Erythroblast (primary cell): ENCODE measurements at regions not wholly inside any gene's neighbourhood (a gene's known extent, or its start where the extent isn't known, plus 50 kb on each side); places are given as distances from the start of the nearest gene placed in this dataset.

Experiments used
- GATA1 ChIP-seq: IDR thresholded peaks from 2 replicates; pipeline ENCODE4 v1.6.1; 2011; ENCODE audit warnings: low read depth, mild to moderate bottlenecking, control low read depth, low read length, moderate library complexity
- POLR2A ChIP-seq: IDR thresholded peaks from 2 replicates; pipeline ENCODE4 v1.6.1; 2011; ENCODE audit warnings: mild to moderate bottlenecking, low read length

DNA sequence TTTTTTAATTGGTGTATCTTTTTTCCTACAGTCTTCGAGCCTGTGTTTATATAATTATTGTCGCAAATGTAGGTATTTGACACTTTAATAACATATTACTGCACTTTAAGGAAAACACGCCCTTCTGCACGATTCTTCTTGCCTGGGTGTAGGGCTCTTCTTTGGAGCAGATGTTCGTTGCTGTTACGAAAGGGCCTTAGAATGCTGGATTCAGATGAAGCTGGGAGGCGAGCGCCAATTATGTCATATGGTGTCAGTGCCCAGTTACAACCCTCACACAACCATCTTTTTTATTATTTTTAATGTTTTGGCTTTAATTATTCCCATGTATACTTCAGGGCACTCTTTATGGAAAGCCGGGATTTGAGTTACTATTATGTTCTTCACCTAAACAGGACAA, 553.0 kb downstream of the EBF1 start:
- TF ChIP-seq POLR2A (no peak), GATA1 (no peak)
